OCI-LY7 (cell line): ENCODE measurements at regions not wholly inside any gene's neighbourhood (a gene's known extent, or its start where the extent isn't known, plus 50 kb on each side); places are given as distances from the start of the nearest gene placed in this dataset.

Experiments used
- CTCF ChIP-seq: fragments of 200-600 bp; sonication (generic); conservative IDR thresholded peaks from 2 replicates; pipeline ENCODE4 v1.5.1; 2014; ENCODE audit warnings: mild to moderate bottlenecking, antibody characterized with exemption, low read length, moderate library complexity, mixed read lengths
- EZH2phosphoT487 ChIP-seq: fragments of 200-600 bp; sonication (generic); IDR thresholded peaks from 2 replicates; pipeline ENCODE4 v1.6.1; 2018; ENCODE audit warnings: low read depth, borderline replicate concordance, mild to moderate bottlenecking, mixed run types, antibody characterized with exemption, low read length, moderate library complexity, mixed read lengths

- TF ChIP-seq CTCF = no peak
- TF ChIP-seq EZH2phosphoT487 = no peak
Observed at GRCh38 chr2:70017962-70018361, 56.5 kb upstream of the ASPRV1 start.
